HCT116 (cell line): ENCODE measurements at regions not wholly inside any gene's neighbourhood (a gene's known extent, or its start where the extent isn't known, plus 50 kb on each side); places are given as distances from the start of the nearest gene placed in this dataset.

Experiments
- ATAC-seq: fragments of 200-7000 bp; cut with Tn5 transposase; 2 replicates; pipeline ENCODE4 v1.9.1; 2020; ENCODE audit warnings: mild to moderate bottlenecking, moderate library complexity
- BruUV-seq: library from RNA; stranded (reverse); fragments of 400-500 nt; replicated peaks from 2 replicates; lab custom pipeline; 2021; lab: Mats Ljungman, UMichigan
- CTCF ChIA-PET: fragments of 300-600 bp; sonication (Branson Sonifier 250); formaldehyde crosslinking; loops from one replicate; lab custom pipeline; 2021; ENCODE audit warnings: antibody characterized with exemption; lab: Charles Lee
- POLR2A ChIA-PET: fragments of 300-600, 350-600 bp; sonication (Branson Sonifier 250); formaldehyde crosslinking; loops from one replicate; lab custom pipeline; 2021; ENCODE audit warnings: antibody characterized with exemption; lab: Charles Lee
- RAD21 ChIA-PET, 2 experiments: fragments of 300-600 bp; sonication (Branson Sonifier 250); formaldehyde crosslinking; loops; one replicate each; lab custom pipeline; 2023; ENCODE audit warnings: low total read pairs in 2 of 2; ENCODE audit not compliant: uncharacterized antibody in 2 of 2, unreplicated experiment in 2 of 2, low non-redundant PET in 1 of 2; lab: Charles Lee
- DNase-seq: peaks from one replicate; pipeline ENCODE4 v3.0.0-alpha.2; 2010; ENCODE audit warnings: low read depth, low spot score
- H2AFZ ChIP-seq: fragments of 200-600 bp; shearing (Covaris generic), sonication (generic); 2 replicates; pipeline ENCODE4 v1.6.1; 2017; ENCODE audit warnings: low read depth, mixed run types, mixed read lengths, antibody characterized with exemption, low read length; ENCODE audit not compliant: poor library complexity, severe bottlenecking
- H3K27ac ChIP-seq: 2 replicates; pipeline ENCODE4 v1.5.1; 2012; ENCODE audit warnings: low read depth, low read length
- H3K27me3 ChIP-seq: fragments of 200-600 bp; sonication (generic); 2 replicates; pipeline ENCODE4 v1.6.1; 2016; ENCODE audit warnings: mixed run types, low read length, mixed read lengths; ENCODE audit not compliant: insufficient read depth
- H3K36me3 ChIP-seq, 2 experiments: fragments of 200-500 bp in 1 of 2; fragments of 200-600 bp in 1 of 2; sonication (Bioruptor generic) in 1 of 2; sonication (generic) in 1 of 2; 2 replicates each; pipeline versions ENCODE4 v1.5.1 to v1.6.1; 2014 to 2016; ENCODE audit warnings: low read length in 2 of 2, inconsistent platforms in 1 of 2, mixed read lengths in 1 of 2, mixed run types in 1 of 2; ENCODE audit not compliant: insufficient read depth in 2 of 2, control insufficient read depth in 1 of 2
- H3K4me1 ChIP-seq, 2 experiments: fragments of 200-600 bp in 1 of 2; sonication (generic) in 1 of 2; 2 replicates each; pipeline versions ENCODE4 v1.5.1 to v1.6.1; 2012 to 2017; ENCODE audit warnings: low read length in 2 of 2, inconsistent platforms in 1 of 2, mild to moderate bottlenecking in 1 of 2, mixed read lengths in 1 of 2, mixed run types in 1 of 2, moderate library complexity in 1 of 2; ENCODE audit not compliant: insufficient read depth in 2 of 2, control insufficient read depth in 1 of 2
- H3K4me2 ChIP-seq: fragments of 200-600 bp; sonication (generic); 2 replicates; pipeline ENCODE4 v1.6.1; 2017; ENCODE audit warnings: mixed run types, low read length, mixed read lengths
- H3K4me3 ChIP-seq, 2 experiments: fragments of 200-600 bp in 1 of 2; sonication (generic) in 1 of 2; replicated peaks in 1 of 2; 2 replicates each; pipeline ENCODE4 v1.5.1; 2011 to 2016; ENCODE audit warnings: low read length in 2 of 2, control low read depth in 1 of 2, low read depth in 1 of 2, mild to moderate bottlenecking in 1 of 2, mixed read lengths in 1 of 2, mixed run types in 1 of 2
- H3K79me2 ChIP-seq: fragments of 200-600 bp; sonication (generic); 2 replicates; pipeline ENCODE4 v1.6.1; 2017; ENCODE audit warnings: mild to moderate bottlenecking, mixed run types, low read length, moderate library complexity, mixed read lengths; ENCODE audit not compliant: insufficient read depth
- H3K9ac ChIP-seq: fragments of 200-600 bp; sonication (generic); 2 replicates; pipeline ENCODE4 v1.6.1; 2016; ENCODE audit warnings: low read length, mixed read lengths
- H3K9me2 ChIP-seq: fragments of 200-600 bp; sonication (generic), shearing (Covaris generic); 2 replicates; pipeline ENCODE4 v1.6.1; 2017; ENCODE audit warnings: mixed run types, mild to moderate bottlenecking, moderate library complexity; ENCODE audit not compliant: insufficient read depth
- H3K9me3 ChIP-seq, 2 experiments: fragments of 200-500 bp in 1 of 2; fragments of 200-600 bp in 1 of 2; sonication (Bioruptor generic) in 1 of 2; sonication (generic) in 1 of 2; 2 replicates each; pipeline ENCODE4 v1.6.1; 2014 to 2017; ENCODE audit warnings: low read length in 2 of 2, mixed read lengths in 2 of 2, inconsistent platforms in 1 of 2, low read depth in 1 of 2, mild to moderate bottlenecking in 1 of 2, mixed run types in 1 of 2, moderate library complexity in 1 of 2; ENCODE audit not compliant: control insufficient read depth in 1 of 2, insufficient read depth in 1 of 2
- H4K20me1 ChIP-seq: fragments of 200-600 bp; sonication (generic), shearing (Covaris generic); 2 replicates; pipeline ENCODE4 v1.6.1; 2017; ENCODE audit warnings: mixed run types, mild to moderate bottlenecking, moderate library complexity; ENCODE audit not compliant: insufficient read depth
- CEBPB ChIP-seq: IDR thresholded peaks from 2 replicates; pipeline ENCODE4 v1.6.1; 2012; ENCODE audit warnings: low read depth
- EGR1 ChIP-seq: IDR thresholded peaks from 2 replicates; pipeline ENCODE4 v1.6.1; 2012; ENCODE audit warnings: low read depth
- ELF1 ChIP-seq: IDR thresholded peaks from 2 replicates; pipeline ENCODE4 v1.6.1; 2012; ENCODE audit warnings: low read depth, borderline replicate concordance
- EZH2phosphoT487 ChIP-seq: fragments of 200-600 bp; IDR thresholded peaks from 2 replicates; pipeline ENCODE4 v1.6.1; 2018; ENCODE audit warnings: antibody characterized with exemption, borderline replicate concordance
- FOSL1 ChIP-seq: IDR thresholded peaks from 2 replicates; pipeline ENCODE4 v1.6.1; 2012; ENCODE audit warnings: low read depth
- JUND ChIP-seq: IDR thresholded peaks from 2 replicates; pipeline ENCODE4 v1.6.1; 2012
- POLR2A ChIP-seq: IDR thresholded peaks from 2 replicates; pipeline ENCODE4 v1.7.0; 2011; ENCODE audit warnings: borderline replicate concordance; ENCODE audit not compliant: insufficient read depth, insufficient read length; ENCODE audit errors: extremely low read depth
- POLR2AphosphoS5 ChIP-seq: IDR thresholded peaks from 2 replicates; pipeline ENCODE4 v1.6.1; 2011; ENCODE audit warnings: mild to moderate bottlenecking, low read depth, low read length, moderate library complexity
- SIN3A ChIP-seq: IDR thresholded peaks from 2 replicates; pipeline ENCODE4 v1.6.1; 2012; ENCODE audit warnings: low read depth
- SRF ChIP-seq: IDR thresholded peaks from 2 replicates; pipeline ENCODE4 v1.6.1; 2012; ENCODE audit warnings: low read depth
- TCF7L2 ChIP-seq: IDR thresholded peaks from 2 replicates; pipeline ENCODE4 v1.7.0; 2011; ENCODE audit warnings: borderline replicate concordance, inconsistent platforms; ENCODE audit not compliant: insufficient read depth, insufficient read length; ENCODE audit errors: extremely low read depth
- YY1 ChIP-seq: IDR thresholded peaks from 2 replicates; pipeline ENCODE4 v1.6.1; 2011; ENCODE audit warnings: low read length, low read depth, moderate library complexity, mild to moderate bottlenecking; ENCODE audit not compliant: insufficient replicate concordance; ENCODE audit errors: extremely low read depth
- ZBTB33 ChIP-seq: IDR thresholded peaks from 2 replicates; pipeline ENCODE4 v1.6.1; 2011; ENCODE audit warnings: mild to moderate bottlenecking, low read length, moderate library complexity; ENCODE audit not compliant: insufficient replicate concordance; ENCODE audit errors: extremely low read depth
- ZFX ChIP-seq: fragments of 450-650 bp; IDR thresholded peaks from 2 replicates; pipeline ENCODE4 v1.6.1; 2017
- intact Hi-C: fragments of 100-400 bp; cut with micrococcal nuclease; formaldehyde crosslinking; loops from 2 replicates; pipeline ENCODE4 v1.10.0; 2022
- TF ChIP-seq, protein P1 (sequence below): IDR thresholded peaks from 2 replicates; pipeline ENCODE4 v1.6.1; 2012

DNA sequence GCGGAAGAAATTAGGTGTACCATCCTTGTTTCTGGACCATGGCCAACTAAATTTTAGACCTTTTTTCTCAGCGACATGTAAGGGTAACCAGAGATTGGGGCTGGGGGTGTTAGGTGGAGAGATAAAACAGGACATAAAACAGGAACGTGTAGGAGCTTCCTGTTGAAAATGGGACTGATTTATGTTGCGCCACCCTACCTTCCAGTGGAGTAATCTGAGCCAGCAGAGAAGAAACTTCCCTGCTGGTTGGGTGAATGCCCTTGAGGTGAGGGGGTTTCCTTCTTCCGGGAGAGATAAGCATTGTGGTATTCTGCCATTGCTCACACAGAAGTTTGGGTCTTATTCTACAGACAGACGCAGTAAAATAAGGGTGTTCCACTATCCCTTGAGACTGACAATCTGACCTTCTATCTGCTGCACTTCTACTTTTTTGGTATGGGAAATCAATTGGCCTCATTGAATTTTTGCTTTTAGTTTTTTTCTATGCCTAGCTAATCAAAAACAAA is 417.6 kb downstream of the PCNX1 start:
- Histone ChIP-seq H4K20me1 (peaks cover 14% of the 10 kb centered on the region; the same call in 1 of the 2 replicates), H3K9ac (no peak overlapping the region), H3K27ac (no peak overlapping the region), H3K4me3 (no peak overlapping the region), H3K36me3 (no peaks in the 10 kb centered on the region), H3K4me1 (peaks cover 12 to 17% of the 10 kb centered on the region in 2 experiments), H2AFZ (no peak overlapping the region), H3K9me2 (no peaks in the 10 kb centered on the region), H3K27me3 (no peaks in the 10 kb centered on the region), H3K9me3 (no peaks in the 10 kb centered on the region), H3K79me2 (peaks cover 77% of the 10 kb centered on the region), H3K4me2 (no peak overlapping the region)
- no TSS peak for BruUV-seq
- CTCF ChIA-PET, result no interaction called here
- no peak for ATAC-seq
- intact Hi-C loops, result loop anchor here (5.0 kb wide), 1 partner anchor 427 kb away; no protein-coding TSS in a partner anchor
- POLR2A ChIA-PET, result no interaction called here
- TF ChIP-seq SRF (no peak), FOSL1 (no peak), JUND (no peak), YY1 (no peak), TCF7L2 (no peak), EGR1 (no peak)
- no peak for DNase-seq
- RAD21 ChIA-PET, result no interaction called here

- H3K79me2 ChIP-seq, result peaks cover 86% of the 10 kb centered on the region
- H3K27me3 ChIP-seq, result no peaks in the 10 kb centered on the region
- peaks cover 4 to 6% of the 10 kb centered on the region in 2 experiments for H3K4me1 ChIP-seq
- no TSS peak for BruUV-seq
- H2AFZ ChIP-seq, result no peak overlapping the region
- no peak overlapping the region for H3K4me2 ChIP-seq
- peaks cover 4% of the 10 kb centered on the region; the same call in 1 of the 2 replicates for H4K20me1 ChIP-seq
- no peak overlapping the region for H3K9ac ChIP-seq
- H3K4me3 ChIP-seq, result no peak overlapping the region
- H3K27ac ChIP-seq, result no peak overlapping the region
- RAD21 ChIA-PET, result no interaction called here
- no peaks in the 10 kb centered on the region for H3K36me3 ChIP-seq
- H3K9me2 ChIP-seq, result no peaks in the 10 kb centered on the region
- ATAC-seq, result no peak
- no peaks in the 10 kb centered on the region for H3K9me3 ChIP-seq
- CTCF ChIA-PET, result no interaction called here
- no peak for DNase-seq
- intact Hi-C loops, result no loop called here
- no peak for TF ChIP-seq CEBPB
- TF ChIP-seq, protein P1, sequence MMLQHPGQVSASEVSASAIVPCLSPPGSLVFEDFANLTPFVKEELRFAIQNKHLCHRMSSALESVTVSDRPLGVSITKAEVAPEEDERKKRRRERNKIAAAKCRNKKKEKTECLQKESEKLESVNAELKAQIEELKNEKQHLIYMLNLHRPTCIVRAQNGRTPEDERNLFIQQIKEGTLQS, result no peak
- no peak for TF ChIP-seq ELF1
- TF ChIP-seq SRF, result no peak
- no peak for TF ChIP-seq POLR2AphosphoS5
- no peak for TF ChIP-seq SIN3A
- TF ChIP-seq FOSL1, result no peak
- TF ChIP-seq ZBTB33, result no peak
- no peak for TF ChIP-seq EZH2phosphoT487
- TF ChIP-seq TCF7L2, result no peak
- TF ChIP-seq YY1, result no peak
- TF ChIP-seq JUND, result no peak
- no peak for TF ChIP-seq POLR2A
- TF ChIP-seq ZFX, result no peak
- POLR2A ChIA-PET, result no interaction called here
Measured at GRCh38 chr14:71327691-71328090, 420.4 kb downstream of the PCNX1 start.
